Panc1 (cell line): ENCODE measurements at regions not wholly inside any gene's neighbourhood (a gene's known extent, or its start where the extent isn't known, plus 50 kb on each side); places are given as distances from the start of the nearest gene placed in this dataset.

Experiments used
- ATAC-seq: fragments of 200-7000 bp; cut with Tn5 transposase; 2 replicates; pipeline ENCODE4 v1.9.1; 2020; ENCODE audit warnings: mild to moderate bottlenecking, moderate library complexity
- BruUV-seq: library from RNA; stranded (reverse); fragments of 400-500 nt; replicated peaks from 2 replicates; lab custom pipeline; 2021; lab: Mats Ljungman, UMichigan
- CTCF ChIA-PET: fragments of 300-600 bp; sonication (Branson Sonifier 250); formaldehyde crosslinking; loops from one replicate; lab custom pipeline; 2022; ENCODE audit warnings: antibody characterized with exemption; lab: Charles Lee
- POLR2A ChIA-PET: fragments of 300-600 bp; sonication (Branson Sonifier 250); formaldehyde crosslinking; loops from one replicate; lab custom pipeline; 2022; ENCODE audit warnings: antibody characterized with exemption; lab: Charles Lee
- DNase-seq: peaks from one replicate; pipeline ENCODE4 v3.0.0-alpha.2; 2010; ENCODE audit warnings: low read depth, low spot score
- H3K27ac ChIP-seq: 2 replicates; pipeline ENCODE4 v1.5.1; 2011; ENCODE audit warnings: mild to moderate bottlenecking, low read length, inconsistent platforms
- H3K27me3 ChIP-seq: fragments of 200-500 bp; sonication (Bioruptor generic); 2 replicates; pipeline ENCODE4 v1.6.0; 2014; ENCODE audit warnings: low read length, inconsistent platforms; ENCODE audit not compliant: control insufficient read depth, insufficient read depth
- H3K36me3 ChIP-seq: fragments of 200-500 bp; sonication (Bioruptor generic); 2 replicates; pipeline ENCODE4 v1.5.1; 2014; ENCODE audit warnings: inconsistent platforms, mild to moderate bottlenecking, low read length, moderate library complexity; ENCODE audit not compliant: control insufficient read depth, insufficient read depth
- H3K4me1 ChIP-seq: 2 replicates; pipeline ENCODE4 v1.5.1; 2011; ENCODE audit warnings: inconsistent platforms, mild to moderate bottlenecking, low read length, moderate library complexity; ENCODE audit not compliant: control insufficient read depth, insufficient read depth
- H3K4me3 ChIP-seq, 2 experiments: 2 replicates each; pipeline ENCODE4 v1.5.1; 2011 to 2012; ENCODE audit warnings: low read depth in 2 of 2, low read length in 2 of 2, mild to moderate bottlenecking in 2 of 2, inconsistent platforms in 1 of 2, moderate library complexity in 1 of 2
- H3K9me3 ChIP-seq: fragments of 200-500 bp; sonication (Bioruptor generic); 2 replicates; pipeline ENCODE4 v1.5.1; 2014; ENCODE audit warnings: low read depth, mild to moderate bottlenecking, inconsistent platforms, low read length, moderate library complexity; ENCODE audit not compliant: control insufficient read depth, insufficient read depth
- POLR2AphosphoS5 ChIP-seq: IDR thresholded peaks from 2 replicates; pipeline ENCODE4 v1.6.1; 2012; ENCODE audit warnings: mild to moderate bottlenecking, low read depth, low read length, moderate library complexity
- SIN3A ChIP-seq: IDR thresholded peaks from 2 replicates; pipeline ENCODE4 v1.6.1; 2012; ENCODE audit warnings: low read depth, mild to moderate bottlenecking, low read length, moderate library complexity, borderline replicate concordance; ENCODE audit not compliant: insufficient read depth
- TCF7L2 ChIP-seq: IDR thresholded peaks from 2 replicates; pipeline ENCODE4 v1.6.1; 2011; ENCODE audit warnings: mild to moderate bottlenecking, low read depth, low read length, inconsistent platforms
- in situ Hi-C: cut with HindIII; loops from 2 replicates; pipeline ENCODE4 v1.10.0; 2016; ENCODE audit warnings: low sequenced_read_pairs, low pct_unique_long_range_greater_than_20kb
- intact Hi-C: fragments of 100-400 bp; cut with micrococcal nuclease; formaldehyde crosslinking; loops from one replicate; pipeline ENCODE4 v1.10.0; 2022; ENCODE audit not compliant: unreplicated experiment
- TF ChIP-seq, protein P1 (sequence below): fragments of 450-650 bp; IDR thresholded peaks from 2 replicates; pipeline ENCODE4 v1.5.1; 2017; ENCODE audit warnings: mild to moderate bottlenecking
- TF ChIP-seq, protein P2 (sequence below), 2 experiments: IDR thresholded peaks; 2 replicates each; pipeline ENCODE4 v1.6.1; 2011 to 2012; ENCODE audit warnings: low read depth in 2 of 2, control low read depth in 1 of 2, low read length in 1 of 2, mild to moderate bottlenecking in 1 of 2, moderate library complexity in 1 of 2; ENCODE audit not compliant: insufficient read depth in 1 of 2

DNA sequence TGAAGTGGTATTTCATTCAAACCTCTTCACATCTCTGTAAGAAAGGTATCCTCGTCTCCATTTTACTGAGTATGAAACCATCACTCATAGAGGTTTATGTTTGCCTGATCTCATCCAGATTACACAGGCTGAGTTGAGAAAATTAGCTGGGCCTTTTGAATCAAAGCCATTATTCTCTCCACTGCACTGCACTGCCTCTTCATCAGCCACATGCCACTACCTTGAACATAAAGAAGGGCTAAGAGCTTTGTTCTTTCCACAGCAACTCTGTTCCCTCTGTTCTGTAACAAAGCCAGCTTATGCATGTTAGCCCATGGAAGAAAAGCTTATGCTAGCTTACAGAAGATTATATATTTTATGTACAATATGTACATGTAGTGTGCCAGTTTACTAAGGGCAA, 362.6 kb upstream of the DLGAP1 start:
- Histone ChIP-seq H3K27ac (no peak overlapping the region), H3K4me3 (no peak overlapping the region), H3K4me1 (no peaks in the 10 kb centered on the region), H3K9me3 (no peaks in the 10 kb centered on the region), H3K27me3 (no peaks in the 10 kb centered on the region), H3K36me3 (no peaks in the 10 kb centered on the region)
- no peak for TF ChIP-seq SIN3A
- TF ChIP-seq POLR2AphosphoS5: no peak
- no peak for TF ChIP-seq TCF7L2
- in situ Hi-C loops: no loop called here
- no peak for ATAC-seq
- ChIA-PET CTCF (no interaction called here), POLR2A (no interaction called here)
- no peak for DNase-seq
- intact Hi-C loops: no loop called here
- BruUV-seq: no TSS peak

DNA sequence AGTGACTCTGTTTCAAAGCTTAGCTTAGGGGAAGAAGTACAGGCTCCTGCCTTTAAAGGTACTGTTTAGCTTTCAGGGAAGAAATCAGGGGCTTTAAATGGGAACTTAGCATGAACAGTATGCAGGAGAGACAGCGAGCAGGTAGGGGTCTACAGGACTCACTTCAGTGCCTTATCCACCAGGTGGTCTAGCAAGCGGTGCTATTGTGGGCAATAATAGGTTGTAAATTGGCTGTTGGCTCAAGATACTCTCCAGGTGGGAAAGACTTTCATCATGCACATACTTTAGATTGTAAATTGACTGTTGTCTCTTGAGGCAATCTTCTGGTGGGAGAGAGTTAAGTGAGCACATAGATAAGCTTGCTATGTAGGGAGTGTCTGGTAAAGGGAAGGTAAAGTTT, 358.6 kb upstream of the DLGAP1 start:
- CTCF ChIA-PET: no interaction called here
- BruUV-seq: no TSS peak
- no peaks in the 10 kb centered on the region for H3K4me1 ChIP-seq
- no peaks in the 10 kb centered on the region for H3K27me3 ChIP-seq
- DNase-seq: no peak
- no peak for TF ChIP-seq SIN3A
- no peaks in the 10 kb centered on the region for H3K36me3 ChIP-seq
- in situ Hi-C loops: no loop called here
- intact Hi-C loops: no loop called here
- no peak overlapping the region for H3K27ac ChIP-seq
- no peak for ATAC-seq
- H3K4me3 ChIP-seq: no peak overlapping the region
- POLR2A ChIA-PET: no interaction called here
- no peaks in the 10 kb centered on the region for H3K9me3 ChIP-seq

DNA sequence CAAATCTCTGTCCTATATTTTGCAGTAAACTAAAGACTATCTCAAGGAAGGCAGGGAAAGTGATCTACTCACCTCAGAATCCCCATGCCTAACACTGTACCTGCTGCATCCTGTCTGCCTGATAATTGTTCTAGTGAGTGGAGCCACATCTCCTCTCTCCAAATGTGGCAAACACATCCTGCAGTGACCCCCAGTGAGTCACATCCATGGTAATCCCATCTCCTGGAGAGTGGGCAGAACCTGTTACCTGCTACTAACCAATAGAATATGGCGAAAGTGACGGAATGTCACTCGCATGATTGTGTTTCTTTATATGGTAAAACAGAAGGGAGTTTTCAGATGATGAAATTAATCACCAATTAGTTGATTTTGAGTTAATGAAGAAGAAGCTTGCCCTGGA, 353.8 kb upstream of the DLGAP1 start:
- Histone ChIP-seq H3K27me3 (no peaks in the 10 kb centered on the region), H3K9me3 (no peaks in the 10 kb centered on the region), H3K4me1 (no peaks in the 10 kb centered on the region), H3K4me3 (no peak overlapping the region), H3K36me3 (no peaks in the 10 kb centered on the region), H3K27ac (no peak overlapping the region)
- ChIA-PET CTCF (no interaction called here), POLR2A (no interaction called here)
- no TSS peak for BruUV-seq
- intact Hi-C loops: no loop called here
- ATAC-seq (no peak), DNase-seq (no peak)
- TF ChIP-seq TCF7L2: no peak
- TF ChIP-seq SIN3A: no peak
- TF ChIP-seq, protein P1, sequence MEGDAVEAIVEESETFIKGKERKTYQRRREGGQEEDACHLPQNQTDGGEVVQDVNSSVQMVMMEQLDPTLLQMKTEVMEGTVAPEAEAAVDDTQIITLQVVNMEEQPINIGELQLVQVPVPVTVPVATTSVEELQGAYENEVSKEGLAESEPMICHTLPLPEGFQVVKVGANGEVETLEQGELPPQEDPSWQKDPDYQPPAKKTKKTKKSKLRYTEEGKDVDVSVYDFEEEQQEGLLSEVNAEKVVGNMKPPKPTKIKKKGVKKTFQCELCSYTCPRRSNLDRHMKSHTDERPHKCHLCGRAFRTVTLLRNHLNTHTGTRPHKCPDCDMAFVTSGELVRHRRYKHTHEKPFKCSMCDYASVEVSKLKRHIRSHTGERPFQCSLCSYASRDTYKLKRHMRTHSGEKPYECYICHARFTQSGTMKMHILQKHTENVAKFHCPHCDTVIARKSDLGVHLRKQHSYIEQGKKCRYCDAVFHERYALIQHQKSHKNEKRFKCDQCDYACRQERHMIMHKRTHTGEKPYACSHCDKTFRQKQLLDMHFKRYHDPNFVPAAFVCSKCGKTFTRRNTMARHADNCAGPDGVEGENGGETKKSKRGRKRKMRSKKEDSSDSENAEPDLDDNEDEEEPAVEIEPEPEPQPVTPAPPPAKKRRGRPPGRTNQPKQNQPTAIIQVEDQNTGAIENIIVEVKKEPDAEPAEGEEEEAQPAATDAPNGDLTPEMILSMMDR: no peak
- no peak for TF ChIP-seq POLR2AphosphoS5
- TF ChIP-seq, protein P2, sequence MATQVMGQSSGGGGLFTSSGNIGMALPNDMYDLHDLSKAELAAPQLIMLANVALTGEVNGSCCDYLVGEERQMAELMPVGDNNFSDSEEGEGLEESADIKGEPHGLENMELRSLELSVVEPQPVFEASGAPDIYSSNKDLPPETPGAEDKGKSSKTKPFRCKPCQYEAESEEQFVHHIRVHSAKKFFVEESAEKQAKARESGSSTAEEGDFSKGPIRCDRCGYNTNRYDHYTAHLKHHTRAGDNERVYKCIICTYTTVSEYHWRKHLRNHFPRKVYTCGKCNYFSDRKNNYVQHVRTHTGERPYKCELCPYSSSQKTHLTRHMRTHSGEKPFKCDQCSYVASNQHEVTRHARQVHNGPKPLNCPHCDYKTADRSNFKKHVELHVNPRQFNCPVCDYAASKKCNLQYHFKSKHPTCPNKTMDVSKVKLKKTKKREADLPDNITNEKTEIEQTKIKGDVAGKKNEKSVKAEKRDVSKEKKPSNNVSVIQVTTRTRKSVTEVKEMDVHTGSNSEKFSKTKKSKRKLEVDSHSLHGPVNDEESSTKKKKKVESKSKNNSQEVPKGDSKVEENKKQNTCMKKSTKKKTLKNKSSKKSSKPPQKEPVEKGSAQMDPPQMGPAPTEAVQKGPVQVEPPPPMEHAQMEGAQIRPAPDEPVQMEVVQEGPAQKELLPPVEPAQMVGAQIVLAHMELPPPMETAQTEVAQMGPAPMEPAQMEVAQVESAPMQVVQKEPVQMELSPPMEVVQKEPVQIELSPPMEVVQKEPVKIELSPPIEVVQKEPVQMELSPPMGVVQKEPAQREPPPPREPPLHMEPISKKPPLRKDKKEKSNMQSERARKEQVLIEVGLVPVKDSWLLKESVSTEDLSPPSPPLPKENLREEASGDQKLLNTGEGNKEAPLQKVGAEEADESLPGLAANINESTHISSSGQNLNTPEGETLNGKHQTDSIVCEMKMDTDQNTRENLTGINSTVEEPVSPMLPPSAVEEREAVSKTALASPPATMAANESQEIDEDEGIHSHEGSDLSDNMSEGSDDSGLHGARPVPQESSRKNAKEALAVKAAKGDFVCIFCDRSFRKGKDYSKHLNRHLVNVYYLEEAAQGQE (IDR thresholded peaks at IDR 0.05; ENCODE audit: insufficient read depth in 1 of 2, low read depth in 2 of 2, low read length in 1 of 2): no peak
- in situ Hi-C loops: no loop called here
